ENCODE measurements at regions not wholly inside any gene's neighbourhood (a gene's known extent, or its start where the extent isn't known, plus 50 kb on each side); places are given as distances from the start of the nearest gene placed in this dataset.

GRCh38 chr4:183022617-183023016 is 76.4 kb upstream of the WWC2 start:
- Histone ChIP-seq H3K9ac (ENCODE audit: insufficient read depth in 1 of 2, low read length in 2 of 2) (no peak overlapping the region), H3K4me1 (ENCODE audit: control insufficient read depth in 5 of 5, insufficient read depth in 5 of 5, low read length in 5 of 5) (no peaks in the 10 kb centered on the region), H3K9me3 (ENCODE audit: control insufficient read depth in 4 of 4, insufficient read depth in 3 of 4, low read length in 3 of 4) (no peaks in the 10 kb centered on the region), H3K4me3 (no peak overlapping the region), H3K27me3 (ENCODE audit: control insufficient read depth in 3 of 3, insufficient read depth in 3 of 3, low read length in 2 of 3) (no peaks in the 10 kb centered on the region), H3K27ac (ENCODE audit: low read depth in 1 of 2, low read length in 1 of 2) (no peak overlapping the region), H3K36me3 (ENCODE audit: control insufficient read depth in 4 of 4, insufficient read depth in 4 of 4, low read length in 4 of 4) (no peaks in the 10 kb centered on the region)
- TF ChIP-seq CTCF (IDR thresholded peaks at IDR 0.05; ENCODE audit: control extremely low read depth, extremely low read depth) = no peak
- ATAC-seq (ENCODE audit: insufficient read depth, low FRiP score) (no peak), DNase-seq (no peak)
- 93 to 94% methylated on average over 8 of the region's 8 CpGs for WGBS, 2 donors

GRCh38 chr4:183017962-183018361 is 81.1 kb upstream of the WWC2 start:
- Histone ChIP-seq H3K9ac (ENCODE audit: insufficient read depth in 1 of 2, low read length in 2 of 2) (no peak overlapping the region), H3K36me3 (ENCODE audit: control insufficient read depth in 4 of 4, insufficient read depth in 4 of 4, low read length in 4 of 4) (no peaks in the 10 kb centered on the region), H3K27ac (ENCODE audit: low read depth in 1 of 2, low read length in 1 of 2) (no peak overlapping the region), H3K9me3 (ENCODE audit: control insufficient read depth in 4 of 4, insufficient read depth in 3 of 4, low read length in 3 of 4) (no peaks in the 10 kb centered on the region), H3K27me3 (ENCODE audit: control insufficient read depth in 3 of 3, insufficient read depth in 3 of 3, low read length in 2 of 3) (peaks cover 0 to under 1% (median 0%) of the 10 kb centered on the region in 3 donors), H3K4me3 (no peak overlapping the region), H3K4me1 (ENCODE audit: control insufficient read depth in 5 of 5, insufficient read depth in 5 of 5, low read length in 5 of 5) (no peaks in the 10 kb centered on the region)
- no peak for TF ChIP-seq CTCF (IDR thresholded peaks at IDR 0.05; ENCODE audit: control extremely low read depth, extremely low read depth)
- DNase-seq (no peak), ATAC-seq (ENCODE audit: insufficient read depth, low FRiP score) (no peak)
- 86 to 92% methylated on average over 6 of the region's 6 CpGs for whole genome bisulfite sequencing, 2 donors

- ATAC-seq (ENCODE audit: insufficient read depth, low FRiP score) (no peak), DNase-seq (peak; percentile 39 to 64 (median 40))
- H3K4me1 ChIP-seq (ENCODE audit: control insufficient read depth in 5 of 5, insufficient read depth in 5 of 5, low read length in 5 of 5) = no peaks in the 10 kb centered on the region
- H3K9me3 ChIP-seq (ENCODE audit: control insufficient read depth in 4 of 4, insufficient read depth in 3 of 4, low read length in 3 of 4) = no peaks in the 10 kb centered on the region
- H3K27me3 ChIP-seq (ENCODE audit: control insufficient read depth in 3 of 3, insufficient read depth in 3 of 3, low read length in 2 of 3) = peaks cover 0 to 9% (median 0%) of the 10 kb centered on the region in 3 donors
- no peak overlapping the region for H3K4me3 ChIP-seq
- no peak overlapping the region for H3K27ac ChIP-seq (ENCODE audit: low read depth in 1 of 2, low read length in 1 of 2)
- TF ChIP-seq CTCF (IDR thresholded peaks at IDR 0.05; ENCODE audit: control extremely low read depth, extremely low read depth) = no peak
- H3K9ac ChIP-seq (ENCODE audit: insufficient read depth in 1 of 2, low read length in 2 of 2) = no peak overlapping the region
- WGBS, 2 donors = 73 to 81% methylated on average over 15 of the region's 15 CpGs
- H3K36me3 ChIP-seq (ENCODE audit: control insufficient read depth in 4 of 4, insufficient read depth in 4 of 4, low read length in 4 of 4) = no peaks in the 10 kb centered on the region
Measured at GRCh38 chr4:183014361-183015084, 84.5 kb upstream of the WWC2 start.

GRCh38 chr4:183013730-183014002 is 85.4 kb upstream of the WWC2 start:
- WGBS, 2 donors = 70 to 91% methylated on average over 10 of the region's 10 CpGs
- H3K4me3 ChIP-seq = no peak overlapping the region

More at GRCh38 chr4:183013730-183014002, 85.4 kb upstream of the WWC2 start:
- no peak for TF ChIP-seq CTCF (IDR thresholded peaks at IDR 0.05; ENCODE audit: control extremely low read depth, extremely low read depth)
- Histone ChIP-seq H3K27ac (ENCODE audit: low read depth in 1 of 2, low read length in 1 of 2) (no peak overlapping the region), H3K9ac (ENCODE audit: insufficient read depth in 1 of 2, low read length in 2 of 2) (no peak overlapping the region), H3K27me3 (ENCODE audit: control insufficient read depth in 3 of 3, insufficient read depth in 3 of 3, low read length in 2 of 3) (peaks cover 0 to 12% (median 0%) of the 10 kb centered on the region in 3 donors), H3K4me1 (ENCODE audit: control insufficient read depth in 5 of 5, insufficient read depth in 5 of 5, low read length in 5 of 5) (no peaks in the 10 kb centered on the region), H3K9me3 (ENCODE audit: control insufficient read depth in 4 of 4, insufficient read depth in 3 of 4, low read length in 3 of 4) (no peaks in the 10 kb centered on the region), H3K36me3 (ENCODE audit: control insufficient read depth in 4 of 4, insufficient read depth in 4 of 4, low read length in 4 of 4) (no peaks in the 10 kb centered on the region)
- no peak for DNase-seq
- no peak for ATAC-seq (ENCODE audit: insufficient read depth, low FRiP score)
